ENCODE measurements at regions not wholly inside any gene's neighbourhood (a gene's known extent, or its start where the extent isn't known, plus 50 kb on each side); places are given as distances from the start of the nearest gene placed in this dataset.

- Histone ChIP-seq H3K9me3 (ENCODE audit: low read length) (no peaks in the 10 kb centered on the region), H3K4me3 (ENCODE audit: low read length) (no peak overlapping the region), H3K36me3 (ENCODE audit: low read depth, low read length) (no peaks in the 10 kb centered on the region), H2AFZ (ENCODE audit: low read length) (0 out of 2 replicates have a peak overlapping the region, but pooled peaks have one; percentile 11), H3F3A (ENCODE audit: low read length, unreplicated experiment) (no peaks in the 10 kb centered on the region), H3K4me1 (ENCODE audit: insufficient read depth, low read length) (peaks cover 11% of the 10 kb centered on the region), H3K79me2 (ENCODE audit: low read length) (no peaks in the 10 kb centered on the region), H4K20me1 (ENCODE audit: low read length) (no peaks in the 10 kb centered on the region), H3K9ac (ENCODE audit: low read length) (no peak overlapping the region), H3K27me3 (ENCODE audit: low read length) (no peaks in the 10 kb centered on the region), H3K4me2 (ENCODE audit: low read length) (no peak overlapping the region), H3K9me2 (replicated peaks; ENCODE audit: low read length) (no peaks in the 10 kb centered on the region), H3K27ac (ENCODE audit: low read length) (no peak overlapping the region)
- DNase-seq (no peak), ATAC-seq (no peak)
- intact Hi-C loops (cut with micrococcal nuclease), result no loop called here
- POLR2A ChIA-PET (ENCODE audit: unreplicated experiment), result no interaction called here
- BruUV-seq (replicated peaks), result no TSS peak
- CTCF ChIA-PET, result no interaction called here
- TF ChIP-seq EZH2 (IDR thresholded peaks at IDR 0.05; ENCODE audit: low read length, unreplicated experiment), result no peak
- TF ChIP-seq CTCF (conservative IDR thresholded peaks at IDR 0.05; ENCODE audit: low read depth, low read length), result no peak
- TF ChIP-seq EZH2phosphoT487 (IDR thresholded peaks at IDR 0.05; ENCODE audit: borderline replicate concordance, low read length), result no peak
Measured at GRCh38 chr18:9000733-9001132, 101.8 kb upstream of the NDUFV2 start.

- POLR2A ChIA-PET (ENCODE audit: unreplicated experiment), result no interaction called here
- no peak for ATAC-seq
Measured at GRCh38 chr18:9001209-9001608, 101.3 kb upstream of the NDUFV2 start.

More at GRCh38 chr18:9001209-9001608, 101.3 kb upstream of the NDUFV2 start:
- peaks cover 6% of the 10 kb centered on the region for H3K4me1 ChIP-seq (ENCODE audit: insufficient read depth, low read length)
- TF ChIP-seq EZH2 (IDR thresholded peaks at IDR 0.05; ENCODE audit: low read length, unreplicated experiment), result no peak
- no peak for TF ChIP-seq EZH2phosphoT487 (IDR thresholded peaks at IDR 0.05; ENCODE audit: borderline replicate concordance, low read length)
- no peak for TF ChIP-seq CTCF (conservative IDR thresholded peaks at IDR 0.05; ENCODE audit: low read depth, low read length)
- H3K27ac ChIP-seq (ENCODE audit: low read length), result no peak overlapping the region
- H3K9ac ChIP-seq (ENCODE audit: low read length), result no peak overlapping the region
- BruUV-seq (replicated peaks), result no TSS peak
- no peak overlapping the region for H3K4me2 ChIP-seq (ENCODE audit: low read length)
- no peaks in the 10 kb centered on the region for H3F3A ChIP-seq (ENCODE audit: low read length, unreplicated experiment)
- no peaks in the 10 kb centered on the region for H3K9me2 ChIP-seq (replicated peaks; ENCODE audit: low read length)
- no peak overlapping the region for H3K4me3 ChIP-seq (ENCODE audit: low read length)
- no peak for DNase-seq
- CTCF ChIA-PET, result interaction anchor here (0.7 kb wide), 1 partner anchor 682 kb away, joined by 4 read pairs; no protein-coding TSS in a partner anchor
- no peaks in the 10 kb centered on the region for H3K9me3 ChIP-seq (ENCODE audit: low read length)
- intact Hi-C loops (cut with micrococcal nuclease), result no loop called here
- H3K79me2 ChIP-seq (ENCODE audit: low read length), result no peaks in the 10 kb centered on the region
- H3K27me3 ChIP-seq (ENCODE audit: low read length), result no peaks in the 10 kb centered on the region
- no peaks in the 10 kb centered on the region for H4K20me1 ChIP-seq (ENCODE audit: low read length)
- H2AFZ ChIP-seq (ENCODE audit: low read length), result no peak overlapping the region
- no peaks in the 10 kb centered on the region for H3K36me3 ChIP-seq (ENCODE audit: low read depth, low read length)

Data from PC-3 (cell line).